Stimulated activated CD8-positive, alpha-beta memory T cell treated with anti-CD3 and anti-CD28 coated beads, Interleukin-2, amount 100 ng/mL, for 48 hours (primary cell): ENCODE measurements at regions not wholly inside any gene's neighbourhood (a gene's known extent, or its start where the extent isn't known, plus 50 kb on each side); places are given as distances from the start of the nearest gene placed in this dataset.
"Not testable (repeated sequence)": the region's sequence is repeated elsewhere in the genome, so short reads cannot be mapped to it uniquely, and the experiment has no call there.

ENCODE experiments used
- DNase-seq, 2 donors: peaks; one replicate each; pipeline ENCODE4 v3.0.0-alpha.2; 2020; ENCODE audit warnings: low read depth in 2 of 2

DNA sequence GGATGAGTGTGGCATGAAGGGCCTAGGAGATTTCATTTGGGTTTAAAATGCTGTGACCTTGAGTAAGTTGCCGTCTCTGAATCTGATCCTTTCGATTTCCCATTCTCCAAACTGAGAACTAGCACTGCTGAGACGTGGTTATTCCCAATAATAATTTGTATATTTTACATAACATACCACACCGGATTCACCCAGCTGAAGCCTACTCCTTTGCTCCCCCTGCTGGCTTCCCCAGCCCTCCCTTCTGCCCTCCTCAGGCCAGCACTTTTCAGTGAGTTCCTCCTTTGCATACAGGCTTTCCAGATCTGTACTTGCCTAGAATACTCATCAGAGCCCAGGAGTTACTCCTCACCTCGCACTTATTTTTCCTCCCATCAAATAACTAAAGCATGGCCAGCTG, 255.1 kb downstream of the OR4F29 start:
- DNase-seq: not testable (repeated sequence)

DNA sequence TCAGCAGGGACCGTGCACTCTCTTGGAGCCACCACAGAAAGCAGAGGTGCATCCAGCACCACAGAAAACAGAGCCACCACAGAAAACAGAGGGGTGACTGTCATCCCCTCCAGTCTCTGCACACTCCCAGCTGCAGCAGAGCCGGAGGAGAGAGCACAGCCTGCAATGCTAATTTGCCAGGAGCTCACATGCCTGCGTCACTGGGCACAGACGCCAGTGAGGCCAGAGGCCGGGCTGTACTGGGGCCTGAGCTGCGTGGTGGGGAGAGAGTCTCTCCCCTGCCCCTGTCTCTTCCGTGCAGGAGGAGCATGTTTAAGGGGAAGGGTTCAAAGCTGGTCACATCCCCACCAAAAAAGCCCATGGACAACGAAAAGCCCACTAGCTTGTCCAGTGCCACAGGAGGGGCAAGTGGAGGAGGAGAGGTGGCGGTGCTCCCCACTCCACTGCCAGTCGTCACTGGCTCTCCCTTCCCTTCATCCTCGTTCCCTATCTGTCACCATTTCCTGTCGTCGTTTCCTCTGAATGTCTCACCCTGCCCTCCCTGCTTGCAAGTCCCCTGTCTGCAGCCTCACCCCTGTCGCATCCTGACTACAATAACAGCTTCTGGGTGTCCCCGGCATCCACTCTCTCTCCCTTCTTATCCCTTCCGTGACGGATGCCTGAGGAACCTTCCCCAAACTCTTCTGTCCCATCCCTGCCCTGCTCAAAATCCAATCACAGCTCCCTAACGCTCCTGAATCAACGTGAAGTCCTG, 260.0 kb downstream of the OR4F29 start:
- not testable (repeated sequence) for DNase-seq

- DNase-seq: not testable (repeated sequence)
Measured at GRCh38 chr1:190678-191077, 260.8 kb downstream of the OR4F29 start.

- DNase-seq: not testable (repeated sequence)
Measured at GRCh38 chr1:189915-190314, 261.6 kb downstream of the OR4F29 start.

DNA sequence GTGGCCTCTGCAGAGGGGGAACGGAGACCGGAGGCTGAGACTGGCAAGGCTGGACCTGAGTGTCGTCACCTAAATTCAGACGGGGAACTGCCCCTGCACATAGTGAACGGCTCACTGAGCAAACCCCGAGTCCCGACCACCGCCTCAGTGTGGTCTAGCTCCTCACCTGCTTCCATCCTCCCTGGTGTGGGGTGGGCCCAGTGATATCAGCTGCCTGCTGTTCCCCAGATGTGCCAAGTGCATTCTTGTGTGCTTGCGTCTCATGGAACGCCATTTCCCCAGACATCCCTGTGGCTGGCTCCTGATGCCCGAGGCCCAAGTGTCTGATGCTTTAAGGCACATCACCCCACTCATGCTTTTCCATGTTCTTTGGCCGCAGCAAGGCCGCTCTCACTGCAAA, 262.2 kb downstream of the OR4F29 start:
- not testable (repeated sequence) for DNase-seq

GRCh38 chr1:187298-187697, 264.2 kb downstream of the OR4F29 start:
- DNase-seq: not testable (repeated sequence)

DNA sequence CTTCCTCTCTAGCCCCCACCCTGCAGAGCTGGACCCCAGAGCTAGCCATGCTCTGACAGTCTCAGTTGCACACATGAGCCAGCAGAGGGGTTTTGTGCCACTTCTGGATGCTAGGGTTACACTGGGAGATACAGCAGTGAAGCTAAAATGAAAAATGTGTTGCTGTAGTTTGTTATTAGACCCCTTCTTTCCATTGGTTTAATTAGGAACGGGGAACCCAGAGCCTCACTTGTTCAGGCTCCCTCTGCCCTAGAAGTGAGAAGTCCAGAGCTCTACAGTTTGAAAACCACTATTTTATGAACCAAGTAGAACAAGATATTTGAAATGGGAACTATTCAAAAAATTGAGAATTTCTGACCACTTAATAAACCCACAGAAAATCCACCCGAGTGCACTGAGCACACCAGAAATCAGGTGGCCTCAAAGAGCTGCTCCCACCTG, 264.8 kb downstream of the OR4F29 start:
- DNase-seq: not testable (repeated sequence)

DNA sequence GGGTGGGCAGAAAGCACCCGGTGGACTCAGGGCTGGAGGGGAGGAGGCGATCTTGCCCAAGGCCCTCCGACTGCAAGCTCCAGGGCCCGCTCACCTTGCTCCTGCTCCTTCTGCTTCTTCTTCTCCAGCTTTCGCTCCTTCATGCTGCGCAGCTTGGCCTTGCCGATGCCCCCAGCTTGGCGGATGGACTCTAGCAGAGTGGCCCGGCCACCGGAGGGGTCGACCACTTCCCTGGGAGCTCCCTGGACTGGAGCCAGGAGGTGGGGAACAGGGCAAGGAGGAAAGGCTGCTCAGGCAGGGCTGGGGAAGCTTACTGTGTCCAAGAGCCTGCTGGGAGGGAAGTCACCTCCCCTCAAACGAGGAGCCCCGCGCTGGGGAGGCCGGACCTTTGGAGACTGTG, 265.3 kb downstream of the OR4F29 start:
- DNase-seq: not testable (repeated sequence)

GRCh38 chr1:185526-185925, 266.0 kb downstream of the OR4F29 start:
- DNase-seq: not testable (repeated sequence)

GRCh38 chr1:184336-184686, 267.2 kb downstream of the OR4F29 start:
- DNase-seq: not testable (repeated sequence)

DNA sequence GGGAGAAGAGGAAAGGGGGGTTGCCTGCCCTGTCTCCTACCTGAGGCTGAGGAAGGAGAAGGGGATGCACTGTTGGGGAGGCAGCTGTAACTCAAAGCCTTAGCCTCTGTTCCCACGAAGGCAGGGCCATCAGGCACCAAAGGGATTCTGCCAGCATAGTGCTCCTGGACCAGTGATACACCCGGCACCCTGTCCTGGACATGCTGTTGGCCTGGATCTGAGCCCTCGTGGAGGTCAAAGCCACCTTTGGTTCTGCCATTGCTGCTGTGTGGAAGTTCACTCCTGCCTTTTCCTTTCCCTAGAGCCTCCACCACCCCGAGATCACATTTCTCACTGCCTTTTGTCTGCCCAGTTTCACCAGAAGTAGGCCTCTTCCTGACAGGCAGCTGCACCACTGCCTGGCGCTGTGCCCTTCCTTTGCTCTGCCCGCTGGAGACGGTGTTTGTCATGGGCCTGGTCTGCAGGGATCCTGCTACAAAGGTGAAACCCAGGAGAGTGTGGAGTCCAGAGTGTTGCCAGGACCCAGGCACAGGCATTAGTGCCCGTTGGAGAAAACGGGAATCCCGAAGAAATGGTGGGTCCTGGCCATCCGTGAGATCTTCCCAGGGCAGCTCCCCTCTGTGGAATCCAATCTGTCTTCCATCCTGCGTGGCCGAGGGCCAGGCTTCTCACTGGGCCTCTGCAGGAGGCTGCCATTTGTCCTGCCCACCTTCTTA, 267.7 kb downstream of the OR4F29 start:
- not testable (repeated sequence) for DNase-seq

- not testable (repeated sequence) for DNase-seq
Measured at GRCh38 chr1:183081-183480, 268.4 kb downstream of the OR4F29 start.

GRCh38 chr1:182631-183030, 268.8 kb downstream of the OR4F29 start:
- not testable (repeated sequence) for DNase-seq

DNA sequence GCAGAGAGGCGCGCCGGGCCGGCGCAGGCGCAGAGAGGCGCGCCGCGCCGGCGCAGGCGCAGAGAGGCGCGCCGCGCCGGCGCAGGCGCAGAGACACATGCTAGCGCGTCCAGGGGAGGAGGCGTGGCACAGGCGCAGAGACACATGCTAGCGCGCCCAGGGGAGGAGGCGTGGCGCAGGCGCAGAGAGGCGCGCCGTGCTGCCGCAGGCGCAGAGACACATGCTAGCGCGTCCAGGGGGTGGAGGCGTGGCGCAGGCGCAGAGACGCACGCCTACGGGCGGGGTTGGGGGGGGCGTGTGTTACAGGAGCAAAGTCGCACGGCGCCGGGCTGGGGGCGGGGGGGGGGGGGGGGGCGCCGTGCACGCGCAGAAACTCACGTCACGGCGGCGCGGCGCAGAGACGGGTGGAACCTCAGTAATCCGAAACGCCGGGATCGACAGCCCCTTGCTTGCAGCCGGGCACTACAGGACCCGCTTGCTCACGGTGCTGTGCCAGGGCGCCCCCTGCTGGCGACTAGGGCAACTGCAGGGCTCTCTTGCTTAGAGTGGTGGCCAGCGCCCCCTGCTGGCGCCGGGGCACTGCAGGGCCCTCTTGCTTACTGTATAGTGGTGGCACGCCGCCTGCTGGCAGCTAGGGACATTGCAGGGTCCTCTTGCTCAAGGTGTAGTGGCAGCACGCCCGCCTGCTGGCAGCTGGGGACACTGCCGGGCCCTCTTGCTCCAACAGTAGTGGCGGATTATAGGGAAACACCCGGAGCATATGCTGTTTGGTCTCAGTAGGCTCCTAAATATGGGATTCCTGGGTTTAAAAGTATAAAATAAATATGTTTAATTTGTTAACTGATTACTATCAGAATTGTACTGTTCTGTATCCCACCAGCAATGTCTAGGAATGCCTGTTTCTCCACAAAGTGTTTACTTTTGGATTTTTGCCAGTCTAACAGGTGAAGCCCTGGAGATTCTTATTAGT, 269.9 kb downstream of the OR4F29 start:
- DNase-seq: peak in 1 of 2 donors; percentile 27

DNA sequence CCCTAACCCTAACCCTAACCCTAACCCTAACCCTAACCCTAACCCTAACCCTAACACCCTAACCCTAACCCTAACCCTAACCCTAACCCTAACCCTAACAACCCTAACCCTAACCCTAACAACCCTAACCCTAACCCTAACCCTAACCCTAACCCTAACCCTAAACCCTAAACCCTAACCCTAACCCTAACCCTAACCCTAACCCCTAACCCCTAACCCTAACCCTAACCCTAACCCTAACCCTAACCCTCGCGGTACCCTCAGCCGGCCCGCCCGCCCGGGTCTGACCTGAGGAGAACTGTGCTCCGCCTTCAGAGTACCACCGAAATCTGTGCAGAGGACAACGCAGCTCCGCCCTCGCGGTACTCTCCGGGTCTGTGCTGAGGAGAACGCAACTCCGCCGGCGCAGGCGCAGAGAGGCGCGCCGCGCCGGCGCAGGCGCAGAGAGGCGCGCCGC, 270.7 kb downstream of the OR4F29 start:
- not testable (repeated sequence) for DNase-seq

GRCh38 chr1:138842-139241, 312.6 kb downstream of the OR4F29 start:
- DNase-seq: not testable (repeated sequence)

GRCh38 chr1:137664-138063, 313.8 kb downstream of the OR4F29 start:
- not testable (repeated sequence) for DNase-seq

- DNase-seq: not testable (repeated sequence)
Measured at GRCh38 chr1:136344-136932, 315.0 kb downstream of the OR4F29 start.

DNA sequence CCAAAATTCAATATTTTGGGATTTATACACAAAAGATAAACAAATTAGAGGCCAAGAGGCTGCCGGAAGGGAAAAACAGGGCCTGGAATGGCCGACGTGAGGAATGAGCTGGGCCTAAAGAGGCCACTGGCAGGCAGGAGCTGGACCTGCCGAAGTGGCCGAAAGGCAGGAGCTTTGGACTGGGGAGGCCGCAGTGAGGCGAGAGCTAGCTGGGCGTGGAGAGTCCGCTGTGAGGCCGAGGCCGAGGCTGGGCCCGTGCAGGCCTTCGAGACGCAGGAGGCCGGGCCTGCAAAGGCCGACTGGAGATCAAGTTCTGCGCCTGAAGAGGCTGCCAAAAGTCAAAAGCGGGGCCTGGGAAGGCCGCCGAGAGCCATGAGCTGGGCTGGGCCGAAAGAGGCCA, 316.5 kb downstream of the OR4F29 start:
- not testable (repeated sequence) for DNase-seq

DNA sequence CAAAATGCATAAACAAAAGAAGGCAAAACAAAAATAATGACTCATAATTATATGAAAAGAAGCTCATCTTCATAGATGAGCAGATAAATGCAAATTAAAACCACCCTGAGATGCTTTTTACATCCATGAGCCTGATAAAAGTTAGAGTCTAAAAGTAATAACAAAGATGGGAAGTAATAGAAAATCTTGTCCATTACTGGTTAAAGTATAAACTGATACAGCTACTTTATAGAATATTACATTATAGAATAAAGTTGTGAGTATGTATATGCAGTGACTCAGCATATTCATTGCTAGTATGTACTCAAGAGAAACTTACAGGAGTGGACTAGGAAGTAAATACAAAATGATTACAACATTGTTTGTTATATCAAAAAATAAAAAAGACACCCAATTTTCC, 333.0 kb downstream of the OR4F29 start:
- DNase-seq: not testable (repeated sequence)

DNA sequence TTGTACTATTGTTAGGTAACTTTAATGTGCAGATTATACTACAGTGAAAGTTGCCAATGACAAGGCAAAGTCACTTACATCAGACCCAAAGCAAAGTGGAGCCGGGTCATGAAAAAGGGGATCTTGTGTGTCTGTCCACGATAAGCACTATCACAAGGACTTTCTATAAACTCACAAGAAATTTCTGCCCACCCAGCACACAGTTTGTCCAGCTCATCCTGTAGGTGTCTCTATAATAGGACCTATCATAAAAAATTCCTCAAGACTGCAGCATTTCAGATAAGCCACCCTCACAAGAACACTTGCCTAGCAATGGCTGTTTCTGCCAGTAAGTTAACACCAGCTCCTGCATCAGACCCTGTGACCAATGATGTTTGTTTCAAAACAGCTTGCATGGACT, 335.9 kb downstream of the OR4F29 start:
- not testable (repeated sequence) for DNase-seq
